HG02642 (cell line): ENCODE measurements at regions not wholly inside any gene's neighbourhood (a gene's known extent, or its start where the extent isn't known, plus 50 kb on each side); places are given as distances from the start of the nearest gene placed in this dataset.

Experiments used
- ATAC-seq: cut with Tn5 transposase; IDR thresholded peaks from one replicate; pipeline ENCODE4 v1.9.1; 2021; ENCODE audit warnings: mild to moderate bottlenecking; ENCODE audit not compliant: unreplicated experiment, poor library complexity

- ATAC-seq: no peak
Observed at GRCh38 chr6:90941885-90942284, 355.0 kb upstream of the MAP3K7 start.

- peak; percentile 97 for ATAC-seq
Observed at GRCh38 chr6:90940812-90941481, 354.1 kb upstream of the MAP3K7 start.

- no peak for ATAC-seq
Observed at GRCh38 chr6:90939906-90940305, 353.0 kb upstream of the MAP3K7 start.

- no peak for ATAC-seq
Observed at GRCh38 chr6:90938122-90938521, 351.2 kb upstream of the MAP3K7 start.

- ATAC-seq: no peak
Observed at GRCh38 chr6:90936286-90936685, 349.4 kb upstream of the MAP3K7 start.

GRCh38 chr6:90934966-90935365 lies 348.1 kb upstream of the MAP3K7 start:
- no peak for ATAC-seq

- ATAC-seq: no peak
Observed at GRCh38 chr6:90934081-90934480, 347.2 kb upstream of the MAP3K7 start.

GRCh38 chr6:90932351-90932750 lies 345.5 kb upstream of the MAP3K7 start:
- no peak for ATAC-seq

- ATAC-seq: no peak
Observed at GRCh38 chr6:90928051-90928450, 341.2 kb upstream of the MAP3K7 start.

- no peak for ATAC-seq
Observed at GRCh38 chr6:90925726-90926125, 338.9 kb upstream of the MAP3K7 start.

GRCh38 chr6:90922325-90922724 lies 335.5 kb upstream of the MAP3K7 start:
- ATAC-seq: no peak

GRCh38 chr6:90918361-90918760 lies 331.5 kb upstream of the MAP3K7 start:
- ATAC-seq: no peak

- ATAC-seq: no peak
Observed at GRCh38 chr6:90917376-90917775, 330.5 kb upstream of the MAP3K7 start.

GRCh38 chr6:90916968-90917367 lies 330.1 kb upstream of the MAP3K7 start:
- no peak for ATAC-seq

GRCh38 chr6:90915224-90915915 lies 328.5 kb upstream of the MAP3K7 start:
- ATAC-seq: no peak

GRCh38 chr6:90914312-90914711 lies 327.4 kb upstream of the MAP3K7 start:
- ATAC-seq: no peak

GRCh38 chr6:90913266-90913960 lies 326.5 kb upstream of the MAP3K7 start:
- ATAC-seq: no peak

- no peak for ATAC-seq
Observed at GRCh38 chr6:90911642-90912041, 324.8 kb upstream of the MAP3K7 start.

- ATAC-seq: no peak
Observed at GRCh38 chr6:90910893-90911292, 324.0 kb upstream of the MAP3K7 start.

GRCh38 chr6:90907931-90908655 lies 321.2 kb upstream of the MAP3K7 start:
- ATAC-seq: no peak

GRCh38 chr6:90905351-90905750 lies 318.5 kb upstream of the MAP3K7 start:
- no peak for ATAC-seq
